Panc1 (cell line): ENCODE measurements at regions not wholly inside any gene's neighbourhood (a gene's known extent, or its start where the extent isn't known, plus 50 kb on each side); places are given as distances from the start of the nearest gene placed in this dataset.

Source experiments
- CTCF ChIP-seq: fragments of 450-650 bp; IDR thresholded peaks from 2 replicates; pipeline ENCODE4 v1.5.1; 2017; ENCODE audit warnings: mild to moderate bottlenecking
- POLR2AphosphoS5 ChIP-seq: IDR thresholded peaks from 2 replicates; pipeline ENCODE4 v1.6.1; 2012; ENCODE audit warnings: mild to moderate bottlenecking, low read depth, low read length, moderate library complexity
- REST ChIP-seq, 2 experiments: IDR thresholded peaks; 2 replicates each; pipeline ENCODE4 v1.6.1; 2011 to 2012; ENCODE audit warnings: low read depth in 2 of 2, control low read depth in 1 of 2, low read length in 1 of 2, mild to moderate bottlenecking in 1 of 2, moderate library complexity in 1 of 2; ENCODE audit not compliant: insufficient read depth in 1 of 2

GRCh38 chr15:72866866-72867616, 83.5 kb upstream of the ADPGK start:
- no peak for TF ChIP-seq CTCF
- no peak for TF ChIP-seq POLR2AphosphoS5
- TF ChIP-seq REST (IDR thresholded peaks at IDR 0.05; ENCODE audit: insufficient read depth in 1 of 2, low read depth in 2 of 2, low read length in 1 of 2) = no peak
